H1 (cell line): ENCODE measurements at regions not wholly inside any gene's neighbourhood (a gene's known extent, or its start where the extent isn't known, plus 50 kb on each side); places are given as distances from the start of the nearest gene placed in this dataset.

Experiments used
- CTCF ChIA-PET: fragments of 300-600 bp; sonication (Branson Sonifier 250); formaldehyde crosslinking; loops from one replicate; lab custom pipeline; 2021; ENCODE audit not compliant: partially characterized antibody; lab: Charles Lee
- POLR2A ChIA-PET: fragments of 300-600 bp; sonication (Branson Sonifier 250); formaldehyde crosslinking; loops from one replicate; lab custom pipeline; 2021; ENCODE audit warnings: inconsistent platforms; ENCODE audit not compliant: partially characterized antibody; lab: Charles Lee
- DNase-seq, 2 experiments: peaks; one replicate each; pipeline versions ENCODE4 v3.0.0 to v3.0.0-alpha.2; 2010 to 2022; ENCODE audit warnings: low spot score in 2 of 2, low read depth in 1 of 2, mixed read lengths in 1 of 2
- FAIRE-seq: peaks from 2 replicates; lab custom pipeline; 2011; peaks lifted over from hg19 to GRCh38; lab: Jason Lieb, UNC
- H2AFZ ChIP-seq: 2 replicates; pipeline ENCODE4 v1.8.1; 2012; ENCODE audit warnings: low read length, inconsistent platforms
- H2AK5ac ChIP-seq: 2 replicates; pipeline ENCODE4 v1.6.1; 2013; ENCODE audit warnings: low read depth, low read length
- H2BK120ac ChIP-seq: replicated peaks from 2 replicates; pipeline ENCODE3; 2013; ENCODE audit warnings: low read depth, low read length, inconsistent platforms
- H2BK12ac ChIP-seq: 2 replicates; pipeline ENCODE4 v1.6.1; 2013; ENCODE audit warnings: low read depth, low read length
- H2BK15ac ChIP-seq: 2 replicates; pipeline ENCODE4 v1.6.1; 2013; ENCODE audit warnings: low read length
- H2BK20ac ChIP-seq: 2 replicates; pipeline ENCODE4 v1.6.1; 2013; ENCODE audit warnings: low read length
- H2BK5ac ChIP-seq: 2 replicates; pipeline ENCODE4 v1.6.1; 2013; ENCODE audit warnings: low read depth, low read length
- H3K14ac ChIP-seq: 2 replicates; pipeline ENCODE4 v1.6.1; 2013; ENCODE audit warnings: inconsistent platforms; ENCODE audit not compliant: insufficient read length
- H3K18ac ChIP-seq: 2 replicates; pipeline ENCODE4 v1.6.1; 2013; ENCODE audit warnings: low read length; ENCODE audit errors: extremely low read depth
- H3K23ac ChIP-seq: 2 replicates; pipeline ENCODE4 v1.6.1; 2013; ENCODE audit warnings: inconsistent platforms; ENCODE audit not compliant: insufficient read length
- H3K23me2 ChIP-seq: 2 replicates; pipeline ENCODE4 v1.6.1; 2013; ENCODE audit warnings: low read depth, low read length
- H3K27ac ChIP-seq: 2 replicates; pipeline ENCODE4 v1.6.1; 2011; ENCODE audit warnings: low read depth, low read length, inconsistent platforms
- H3K27me3 ChIP-seq, 4 experiments: replicated peaks in 1 of 4; 1 replicate in 1 of 4; 2 replicates in 3 of 4; pipeline versions ENCODE4 v1.6.1 to v1.8.1; 2011 to 2013; ENCODE audit warnings: low read length in 3 of 4, mild to moderate bottlenecking in 3 of 4, inconsistent platforms in 2 of 4, mixed read lengths in 2 of 4, moderate library complexity in 1 of 4; ENCODE audit not compliant: control insufficient read depth in 3 of 4, insufficient read depth in 3 of 4; ENCODE audit errors: extremely low read depth in 1 of 4
- H3K36me3 ChIP-seq, 4 experiments: 2 replicates each; pipeline versions ENCODE4 v1.6.1 to v1.8.1; 2011 to 2013; ENCODE audit warnings: mild to moderate bottlenecking in 4 of 4, low read length in 3 of 4, moderate library complexity in 2 of 4, control low read depth in 1 of 4, inconsistent platforms in 1 of 4; ENCODE audit not compliant: insufficient read depth in 4 of 4, control insufficient read depth in 2 of 4
- H3K4ac ChIP-seq: replicated peaks from 2 replicates; pipeline ENCODE3; 2013; ENCODE audit warnings: low read length, low read depth, mixed read lengths, inconsistent platforms; ENCODE audit not compliant: insufficient read length
- H3K4me1 ChIP-seq, 4 experiments: replicated peaks in 1 of 4; 1 replicate in 1 of 4; 2 replicates in 3 of 4; pipeline versions ENCODE4 v1.6.1 to v1.8.1; 2011 to 2013; ENCODE audit warnings: low read length in 3 of 4, inconsistent platforms in 2 of 4, mixed read lengths in 1 of 4; ENCODE audit not compliant: insufficient read depth in 4 of 4, control insufficient read depth in 3 of 4
- H3K4me2 ChIP-seq, 2 experiments: 2 replicates each; pipeline versions ENCODE4 v1.6.1 to v1.8.1; 2011 to 2013; ENCODE audit warnings: low read depth in 2 of 2, low read length in 2 of 2, control low read depth in 1 of 2, inconsistent platforms in 1 of 2, mild to moderate bottlenecking in 1 of 2; ENCODE audit not compliant: insufficient read depth in 1 of 2
- H3K4me3 ChIP-seq, 4 experiments: fragments of 200-600, 300-600 bp in 1 of 4; sonication (generic), shearing (Covaris generic), sonication (Bioruptor Twin) in 1 of 4; 2 replicates each; pipeline versions ENCODE4 v1.5.1 to v1.8.1; 2011 to 2016; ENCODE audit warnings: low read length in 4 of 4, low read depth in 3 of 4, control low read depth in 2 of 4, inconsistent platforms in 2 of 4, mild to moderate bottlenecking in 2 of 4, mixed read lengths in 1 of 4, moderate library complexity in 1 of 4; ENCODE audit not compliant: insufficient read depth in 2 of 4; ENCODE audit errors: extremely low read depth in 1 of 4
- H3K56ac ChIP-seq: replicated peaks from 2 replicates; pipeline ENCODE3; 2013; ENCODE audit warnings: low read depth, mild to moderate bottlenecking, mixed read lengths, low read length, inconsistent platforms; ENCODE audit not compliant: insufficient read length
- H3K79me1 ChIP-seq: 2 replicates; pipeline ENCODE4 v1.6.1; 2013; ENCODE audit warnings: low read depth, low read length, control low read depth
- H3K79me2 ChIP-seq, 2 experiments: 2 replicates each; pipeline versions ENCODE4 v1.6.1 to v1.8.1; 2012 to 2013; ENCODE audit warnings: low read length in 2 of 2, mild to moderate bottlenecking in 2 of 2, inconsistent platforms in 1 of 2; ENCODE audit not compliant: insufficient read depth in 2 of 2, control insufficient read depth in 1 of 2
- H3K9ac ChIP-seq, 4 experiments: replicated peaks in 1 of 4; 1 replicate in 1 of 4; 2 replicates in 3 of 4; pipeline versions ENCODE4 v1.6.1 to v1.8.1; 2011 to 2013; ENCODE audit warnings: low read depth in 3 of 4, low read length in 3 of 4, control low read depth in 2 of 4, mild to moderate bottlenecking in 2 of 4, moderate library complexity in 2 of 4, inconsistent platforms in 1 of 4; ENCODE audit errors: extremely low read depth in 1 of 4
- H3K9me3 ChIP-seq, 2 experiments: 2 replicates each; pipeline versions ENCODE4 v1.6.1 to v1.8.1; 2012 to 2013; ENCODE audit warnings: mild to moderate bottlenecking in 2 of 2, moderate library complexity in 2 of 2, control low read depth in 1 of 2, inconsistent platforms in 1 of 2, low read depth in 1 of 2, low read length in 1 of 2, mixed read lengths in 1 of 2; ENCODE audit not compliant: insufficient read depth in 2 of 2
- H4K20me1 ChIP-seq, 2 experiments: replicated peaks in 1 of 2; 2 replicates each; pipeline versions ENCODE3 to v1.8.1; 2011 to 2013; ENCODE audit warnings: inconsistent platforms in 2 of 2, low read length in 2 of 2, mild to moderate bottlenecking in 1 of 2; ENCODE audit not compliant: insufficient read depth in 2 of 2, control insufficient read depth in 1 of 2
- H4K5ac ChIP-seq: 2 replicates; pipeline ENCODE4 v1.6.1; 2013; ENCODE audit warnings: low read length, low read depth, mixed read lengths, inconsistent platforms; ENCODE audit not compliant: insufficient read length
- H4K8ac ChIP-seq: 2 replicates; pipeline ENCODE4 v1.8.0; 2013; ENCODE audit warnings: mild to moderate bottlenecking, moderate library complexity, low read length, inconsistent platforms; ENCODE audit not compliant: insufficient read depth; ENCODE audit errors: extremely low read depth
- H4K91ac ChIP-seq: replicated peaks from 2 replicates; pipeline ENCODE3; 2013; ENCODE audit warnings: low read length, mixed read lengths, inconsistent platforms; ENCODE audit not compliant: insufficient read length
- SP2 ChIP-seq: IDR thresholded peaks from 2 replicates; pipeline ENCODE4 v1.6.1; 2012; ENCODE audit warnings: mild to moderate bottlenecking, low read length, inconsistent platforms
- WGBS, 2 experiments: shearing (Covaris generic) in 1 of 2; methylation state at CpG; one replicate each; pipeline versions ENCODE4 v1.1.6 to v1.1.7; 2013 to 2015; ENCODE audit warnings: low lambda C conversion rate in 2 of 2, mixed read lengths in 2 of 2, inconsistent platforms in 1 of 2, low coverage in 1 of 2, missing lambda C conversion rate in 1 of 2; ENCODE audit not compliant: insufficient replicate concordance in 2 of 2, insufficient coverage in 1 of 2, insufficient read length in 1 of 2; ENCODE audit errors: extremely low coverage in 1 of 2, missing lambda C conversion rate in 1 of 2; 5-methylcytosine and 5-hydroxymethylcytosine counted together

DNA sequence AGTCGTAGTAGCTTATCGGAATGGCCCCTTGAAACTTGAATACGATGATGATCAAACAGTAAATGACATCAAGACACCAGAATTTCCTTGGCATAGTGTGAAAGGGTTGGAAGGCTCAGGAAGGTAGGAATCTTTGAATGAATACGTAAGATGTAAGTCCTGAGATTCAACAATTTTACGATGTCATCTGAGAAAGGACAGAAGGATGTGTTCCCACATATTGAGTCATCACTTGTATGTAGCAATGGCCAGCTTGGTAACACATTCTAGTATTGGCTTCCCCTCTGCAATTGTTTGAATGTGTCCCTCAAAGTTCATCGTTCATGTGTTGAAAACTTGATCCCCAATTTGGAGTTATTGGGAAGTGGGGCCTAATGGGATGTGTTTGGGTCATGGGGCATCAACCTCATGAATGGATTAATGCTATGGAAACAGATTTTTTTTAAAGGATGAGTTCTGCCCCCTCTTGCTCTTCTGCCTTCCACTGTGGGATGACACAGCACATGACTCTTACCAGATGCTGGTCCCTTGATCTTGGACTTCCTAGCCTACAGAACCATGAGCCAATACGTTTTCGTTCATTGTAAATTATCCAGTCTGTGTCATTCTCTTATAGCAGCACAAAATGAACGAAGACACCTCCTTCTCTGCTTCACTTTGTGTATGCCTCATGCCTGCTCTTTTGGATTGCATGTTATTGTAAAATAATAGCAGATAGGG, 284.6 kb downstream of the BCAT1 start:
- no peaks in the 10 kb centered on the region for H3K23me2 ChIP-seq
- no peak overlapping the region for H3K4me3 ChIP-seq
- H3K79me1 ChIP-seq: no peaks in the 10 kb centered on the region
- TF ChIP-seq SP2: no peak
- no peaks in the 10 kb centered on the region for H3K27me3 ChIP-seq
- DNase-seq: no peak
- no peaks in the 10 kb centered on the region for H3K79me2 ChIP-seq
- no peak overlapping the region for H3K23ac ChIP-seq
- no peak overlapping the region for H2AFZ ChIP-seq
- no peaks in the 10 kb centered on the region for H3K36me3 ChIP-seq
- no peak overlapping the region for H2BK20ac ChIP-seq
- H4K5ac ChIP-seq: no peak overlapping the region
- no peak overlapping the region for H4K91ac ChIP-seq
- POLR2A ChIA-PET: no interaction called here
- H3K4ac ChIP-seq: no peak overlapping the region
- H2BK5ac ChIP-seq: no peak overlapping the region
- no peak overlapping the region for H2AK5ac ChIP-seq
- H4K20me1 ChIP-seq: no peaks in the 10 kb centered on the region
- H3K4me2 ChIP-seq: no peak overlapping the region
- H2BK120ac ChIP-seq: no peak overlapping the region
- H3K9ac ChIP-seq: no peak overlapping the region
- H3K4me1 ChIP-seq: no peaks in the 10 kb centered on the region
- no peaks in the 10 kb centered on the region for H3K9me3 ChIP-seq
- no peak overlapping the region for H3K27ac ChIP-seq
- no peak overlapping the region for H4K8ac ChIP-seq
- no peak overlapping the region for H2BK12ac ChIP-seq
- H2BK15ac ChIP-seq: no peak overlapping the region
- H3K14ac ChIP-seq: no peak overlapping the region
- no peak overlapping the region for H3K56ac ChIP-seq
- H3K18ac ChIP-seq: no peak overlapping the region
- 89% methylated on average over 9 of the region's 9 CpGs; no CpG with 5 or more reads in 1 of the 2 experiments for WGBS, 2 experiments
- CTCF ChIA-PET: interaction anchor here (0.6 kb wide), 1 partner anchor 1428 kb away, joined by 3 read pairs; no protein-coding TSS in a partner anchor
- no peak for FAIRE-seq
